ENCODE measurements at regions not wholly inside any gene's neighbourhood (a gene's known extent, or its start where the extent isn't known, plus 50 kb on each side); places are given as distances from the start of the nearest gene placed in this dataset.
"Not testable (repeated sequence)": the region's sequence is repeated elsewhere in the genome, so short reads cannot be mapped to it uniquely, and the experiment has no call there.

GRCh38 chr10:63921908-63922467, 400.8 kb downstream of the REEP3 start:
- DNase-seq (ENCODE audit: low read depth): no peak

- DNase-seq (ENCODE audit: low read depth): no peak
Measured at GRCh38 chr10:63922468-63923284, 401.5 kb downstream of the REEP3 start.

GRCh38 chr10:63929831-63930467, 408.7 kb downstream of the REEP3 start:
- no peak for DNase-seq (ENCODE audit: low read depth)

- no peak for DNase-seq (ENCODE audit: low read depth)
Measured at GRCh38 chr10:63930584-63930983, 409.4 kb downstream of the REEP3 start.

GRCh38 chr10:63935705-63936104, 414.5 kb downstream of the REEP3 start:
- DNase-seq (ENCODE audit: low read depth): no peak

- no peak for DNase-seq (ENCODE audit: low read depth)
Measured at GRCh38 chr10:63940277-63940922, 419.2 kb downstream of the REEP3 start.

- no peak for DNase-seq (ENCODE audit: low read depth)
Measured at GRCh38 chr10:63964406-63964805, 443.2 kb downstream of the REEP3 start.

GRCh38 chr10:63965846-63966245, 444.6 kb downstream of the REEP3 start:
- no peak for DNase-seq (ENCODE audit: low read depth)

- DNase-seq (ENCODE audit: low read depth): no peak
Measured at GRCh38 chr10:63972949-63973827, 452.0 kb downstream of the REEP3 start.

GRCh38 chr10:63976538-63976937, 455.3 kb downstream of the REEP3 start:
- DNase-seq (ENCODE audit: low read depth): no peak

GRCh38 chr10:63977329-63977923, 456.2 kb downstream of the REEP3 start:
- no peak for DNase-seq (ENCODE audit: low read depth)

GRCh38 chr10:63980870-63981269, 459.7 kb downstream of the REEP3 start:
- not testable (repeated sequence) for DNase-seq (ENCODE audit: low read depth)

GRCh38 chr10:63984061-63984460, 462.9 kb downstream of the REEP3 start:
- DNase-seq (ENCODE audit: low read depth): not testable (repeated sequence)

GRCh38 chr10:63986536-63986935, 465.3 kb downstream of the REEP3 start:
- no peak for DNase-seq (ENCODE audit: low read depth)

- DNase-seq (ENCODE audit: low read depth): no peak
Measured at GRCh38 chr10:63987212-63987611, 466.0 kb downstream of the REEP3 start.

- no peak for DNase-seq (ENCODE audit: low read depth)
Measured at GRCh38 chr10:63994371-63994770, 473.2 kb downstream of the REEP3 start.

- no peak for DNase-seq (ENCODE audit: low read depth)
Measured at GRCh38 chr10:64007157-64007556, 486.0 kb downstream of the REEP3 start.

- no peak for DNase-seq (ENCODE audit: low read depth)
Measured at GRCh38 chr10:64010711-64011110, 489.5 kb downstream of the REEP3 start.

GRCh38 chr10:64011912-64012714, 490.9 kb downstream of the REEP3 start:
- no peak for DNase-seq (ENCODE audit: low read depth)

GRCh38 chr10:64014281-64014680, 493.1 kb downstream of the REEP3 start:
- no peak for DNase-seq (ENCODE audit: low read depth)
